GM21528 (cell line): ENCODE measurements at regions not wholly inside any gene's neighbourhood (a gene's known extent, or its start where the extent isn't known, plus 50 kb on each side); places are given as distances from the start of the nearest gene placed in this dataset.
"Not testable (repeated sequence)": the region's sequence is repeated elsewhere in the genome, so short reads cannot be mapped to it uniquely, and the experiment has no call there.

Experiments
- ATAC-seq: cut with Tn5 transposase; IDR thresholded peaks from one replicate; pipeline ENCODE4 v1.9.1; 2021; ENCODE audit warnings: mild to moderate bottlenecking, moderate library complexity; ENCODE audit not compliant: unreplicated experiment, low FRiP score

DNA sequence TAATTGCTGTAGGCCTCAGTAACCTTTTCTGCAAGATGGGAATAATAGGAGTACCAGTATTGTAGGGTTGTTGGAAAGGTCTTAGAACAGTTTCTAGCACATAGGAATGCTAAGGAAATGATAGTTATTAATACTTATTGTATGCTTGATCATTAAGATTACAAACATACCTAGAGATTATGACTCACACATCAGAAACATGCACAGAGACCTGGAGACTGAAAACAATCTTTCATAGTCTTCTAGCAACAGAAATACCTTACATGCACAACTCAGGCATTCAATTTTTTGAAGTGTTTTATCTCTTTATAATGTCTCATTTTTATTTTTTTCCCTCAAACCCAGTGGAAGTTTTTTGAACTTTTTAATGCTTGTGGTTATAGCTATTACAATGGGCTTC is 104.4 kb upstream of the ZBTB20 start:
- no peak for ATAC-seq

DNA sequence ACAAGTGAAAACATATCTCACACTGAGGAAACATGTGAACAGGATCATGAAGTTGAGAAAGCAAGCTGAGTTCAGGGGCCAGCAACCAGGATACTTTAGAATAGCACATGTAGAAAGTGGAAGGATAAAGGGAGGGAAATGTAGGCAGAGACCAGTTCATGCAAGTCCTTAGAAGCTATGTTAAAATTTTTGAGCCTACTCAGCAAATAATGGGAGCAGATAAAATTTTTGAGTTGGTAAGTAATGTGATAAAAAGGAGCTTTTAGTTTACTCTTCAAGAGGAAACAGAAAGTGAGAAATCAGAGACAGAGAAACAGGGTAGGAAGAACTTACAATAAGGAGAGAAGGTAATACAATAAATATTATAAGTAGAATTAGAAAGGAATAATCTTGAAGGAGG is 105.6 kb upstream of the ZBTB20 start:
- ATAC-seq = no peak

DNA sequence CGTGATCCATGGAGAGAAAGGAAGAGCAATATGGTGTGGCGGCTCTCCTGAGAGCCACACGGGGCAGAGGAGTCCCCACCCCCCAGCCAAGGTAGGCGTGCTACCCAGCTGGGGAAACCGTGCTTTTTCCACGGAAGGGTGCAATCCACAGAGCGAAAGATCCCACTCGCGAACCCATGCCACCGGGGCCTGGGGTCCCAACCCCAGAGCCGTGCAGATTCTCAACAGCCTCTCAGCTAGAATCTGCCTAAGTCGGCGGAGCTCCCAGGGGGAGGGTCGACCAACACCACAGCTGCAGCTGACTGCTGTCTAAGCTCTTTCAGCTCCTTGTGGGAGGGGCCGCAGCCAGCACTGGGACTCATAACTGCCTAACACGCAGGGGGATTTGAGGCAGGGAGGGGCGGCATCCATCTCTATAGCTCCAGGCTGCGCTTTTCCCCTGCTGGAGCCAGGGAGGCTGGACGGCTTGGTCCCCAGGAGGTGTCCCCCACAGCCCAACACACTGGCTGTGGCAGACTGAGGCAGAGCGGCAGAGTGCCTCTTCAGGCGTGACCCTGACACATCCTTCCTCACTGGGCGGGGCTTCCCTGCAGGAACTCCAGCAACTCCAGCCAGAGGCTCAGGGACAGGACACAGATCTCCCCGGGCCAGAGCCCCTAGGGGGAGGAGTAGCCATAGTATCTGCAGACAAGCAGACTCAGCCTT is 107.6 kb upstream of the ZBTB20 start:
- no peak for ATAC-seq

DNA sequence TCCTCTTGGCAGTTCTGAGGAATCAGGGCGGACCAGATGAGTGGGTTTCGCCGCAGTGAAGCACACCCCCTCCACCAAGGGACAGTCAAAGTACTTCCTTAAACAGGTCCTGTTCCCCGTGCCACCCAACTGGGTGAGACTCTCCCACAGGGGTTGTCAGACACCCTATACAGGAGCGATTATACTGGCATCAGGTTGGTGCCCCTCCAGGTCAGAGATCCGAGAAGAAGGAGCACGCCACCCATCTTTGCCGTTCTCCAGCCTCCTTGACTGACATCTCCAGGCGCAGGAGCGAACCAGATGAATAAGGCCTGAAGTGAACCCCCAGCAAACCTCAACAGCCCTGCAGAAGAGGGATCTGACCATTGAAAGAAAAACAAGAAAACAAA is 108.1 kb upstream of the ZBTB20 start:
- no peak for ATAC-seq

DNA sequence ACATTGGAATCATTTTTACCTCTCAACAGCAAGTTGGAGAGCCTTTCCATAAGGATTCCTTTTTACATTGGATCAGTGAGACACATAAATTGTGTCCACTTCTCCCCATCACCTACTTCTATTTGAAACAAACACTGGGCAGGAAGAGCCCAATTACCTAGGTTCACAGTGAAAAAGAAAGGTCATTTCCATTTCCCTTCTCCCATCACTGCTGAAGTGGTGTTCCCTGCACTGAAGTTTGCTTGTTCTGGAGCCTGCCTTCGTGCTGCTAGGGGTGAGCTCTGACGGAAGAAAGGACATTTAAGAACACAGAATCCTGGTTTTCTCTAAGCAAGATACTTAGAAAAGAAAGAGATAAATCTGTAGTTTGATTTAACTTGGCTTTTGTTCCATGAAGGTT is 123.8 kb upstream of the ZBTB20 start:
- no peak for ATAC-seq

DNA sequence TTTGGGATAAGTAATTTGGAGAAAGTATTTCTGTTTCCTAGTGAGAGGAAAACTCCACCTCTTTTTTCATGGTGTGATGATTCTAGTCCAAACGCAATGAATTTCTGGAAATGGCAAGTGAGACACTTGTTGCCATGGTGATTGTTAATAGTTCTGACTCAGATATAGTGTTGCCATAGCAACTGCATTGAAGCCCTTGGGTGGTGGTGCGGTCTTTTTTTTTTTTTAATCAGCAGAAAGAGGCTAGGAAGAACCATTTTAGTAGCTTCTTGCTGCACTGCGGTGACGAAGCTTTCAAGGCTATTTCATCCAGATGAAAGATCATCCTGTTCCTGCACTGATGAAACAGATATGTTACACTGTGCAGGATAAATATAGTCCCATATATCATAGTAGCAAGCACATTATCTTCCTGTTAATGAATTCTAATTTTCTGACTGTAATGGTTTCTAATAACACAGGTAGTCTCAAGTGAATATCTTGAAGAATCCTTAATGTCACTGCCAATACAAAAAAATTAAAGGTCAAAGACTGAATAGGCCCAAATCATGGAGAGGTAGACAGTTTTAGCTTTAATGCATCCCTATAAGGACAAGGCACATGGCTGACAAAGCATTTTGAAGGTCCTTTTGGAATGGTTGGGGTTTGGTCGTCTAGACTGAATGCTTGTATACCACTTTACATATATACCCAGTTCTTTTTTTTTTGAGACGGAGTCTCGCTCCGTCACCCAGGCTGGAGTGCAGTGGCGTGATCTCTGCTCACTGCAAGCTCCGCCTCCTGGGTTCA is 125.1 kb upstream of the ZBTB20 start:
- ATAC-seq = no peak

DNA sequence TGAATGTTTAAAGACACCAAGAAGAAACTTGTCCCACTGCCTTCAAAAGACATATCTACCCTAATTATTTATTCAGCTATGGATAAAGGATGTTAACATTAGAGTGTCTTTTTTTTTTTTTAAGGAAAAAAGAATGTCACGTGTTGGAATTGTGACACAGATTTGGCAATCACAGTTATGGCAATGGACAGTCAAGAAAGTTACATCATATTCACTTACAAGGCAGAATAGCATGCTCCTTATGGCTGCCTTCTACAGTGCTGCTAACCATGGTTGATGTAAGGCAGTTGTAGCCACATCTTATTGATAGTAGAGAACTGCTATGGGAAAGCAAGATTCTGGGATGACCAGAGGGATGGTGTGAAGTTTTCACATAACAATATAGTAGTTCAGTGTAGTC is 128.8 kb upstream of the ZBTB20 start:
- ATAC-seq = no peak

DNA sequence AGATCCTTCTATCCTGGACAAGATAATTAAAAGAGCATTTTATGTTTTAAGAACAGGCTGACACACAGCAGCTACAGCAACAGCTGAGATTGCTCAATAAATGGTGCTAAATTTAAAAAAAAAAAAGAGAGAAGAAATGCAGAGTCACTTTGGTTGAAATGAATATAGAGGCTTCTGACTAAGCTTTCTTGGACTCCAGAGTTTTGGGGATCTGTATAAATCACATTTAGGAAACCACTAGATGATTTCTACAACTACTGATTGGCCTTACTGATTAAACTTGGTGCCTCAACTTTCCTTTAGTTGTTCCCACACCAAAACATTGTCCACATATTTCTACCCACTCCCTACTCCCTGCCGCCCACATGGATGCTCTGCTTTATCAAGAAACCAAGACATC is 132.9 kb upstream of the ZBTB20 start:
- ATAC-seq = no peak

DNA sequence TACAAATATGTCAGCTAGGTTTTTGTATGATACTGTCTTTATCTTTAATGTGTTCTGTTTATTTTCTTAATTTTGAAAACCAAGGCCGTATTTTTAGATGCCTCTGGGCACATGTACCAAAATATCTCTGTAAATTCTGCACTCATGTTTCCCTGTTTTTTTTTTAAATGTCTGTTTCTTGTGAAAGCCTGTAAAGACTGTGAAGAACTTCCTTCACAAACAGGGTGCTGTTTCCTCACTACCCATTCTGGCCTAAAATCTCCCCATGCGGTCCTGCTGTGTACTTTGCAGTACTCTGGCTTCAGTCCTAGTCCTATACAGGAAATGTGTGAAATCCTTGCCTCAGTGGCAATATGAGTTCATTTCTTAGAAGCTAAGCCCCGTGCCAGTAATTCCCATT is 133.4 kb upstream of the ZBTB20 start:
- no peak for ATAC-seq

DNA sequence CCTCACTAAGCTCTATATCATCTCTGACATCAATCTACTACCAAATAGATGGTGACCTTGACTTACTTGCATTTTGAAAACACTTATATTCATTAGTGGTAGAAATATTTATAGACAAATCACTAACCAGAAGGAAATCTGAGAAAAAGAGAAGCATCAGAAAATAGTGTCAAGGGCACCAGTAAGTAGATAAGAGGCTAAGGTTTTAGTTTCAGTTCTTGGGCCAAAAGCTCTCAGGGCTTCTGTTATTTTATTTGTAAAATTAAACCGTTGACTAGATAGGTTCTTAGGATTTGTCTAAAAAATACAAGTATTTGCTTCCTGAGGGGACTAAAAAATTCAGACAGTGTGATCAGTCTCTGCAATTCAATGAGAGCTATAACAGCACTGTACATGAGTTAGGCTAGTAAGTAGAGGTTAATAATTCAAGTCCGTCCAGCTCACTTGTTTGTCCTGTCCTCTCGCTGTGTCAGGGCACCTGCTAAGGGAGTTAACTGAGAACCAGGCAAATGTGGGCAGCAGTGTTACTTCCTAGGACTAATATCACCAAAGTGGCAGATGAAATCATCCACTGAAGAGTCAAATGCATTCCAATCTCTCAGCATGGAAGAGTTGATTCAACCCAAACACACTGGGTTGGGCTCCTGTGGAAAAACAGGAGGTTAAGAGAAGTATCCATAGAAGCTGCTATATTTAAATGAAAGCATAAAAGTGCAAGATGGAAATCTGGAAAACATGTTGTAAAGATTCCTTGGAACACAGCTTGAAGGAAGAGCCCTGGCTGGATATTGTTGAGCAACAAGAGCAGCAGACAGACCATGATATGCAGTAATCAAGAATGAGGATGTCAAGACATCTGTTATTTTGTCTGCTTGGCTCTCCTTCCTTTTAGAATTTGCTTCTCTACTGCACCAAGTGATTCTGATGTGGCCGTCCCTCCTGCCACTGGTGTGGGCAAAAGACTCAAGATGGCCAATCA is 134.9 kb upstream of the ZBTB20 start:
- ATAC-seq = no peak

DNA sequence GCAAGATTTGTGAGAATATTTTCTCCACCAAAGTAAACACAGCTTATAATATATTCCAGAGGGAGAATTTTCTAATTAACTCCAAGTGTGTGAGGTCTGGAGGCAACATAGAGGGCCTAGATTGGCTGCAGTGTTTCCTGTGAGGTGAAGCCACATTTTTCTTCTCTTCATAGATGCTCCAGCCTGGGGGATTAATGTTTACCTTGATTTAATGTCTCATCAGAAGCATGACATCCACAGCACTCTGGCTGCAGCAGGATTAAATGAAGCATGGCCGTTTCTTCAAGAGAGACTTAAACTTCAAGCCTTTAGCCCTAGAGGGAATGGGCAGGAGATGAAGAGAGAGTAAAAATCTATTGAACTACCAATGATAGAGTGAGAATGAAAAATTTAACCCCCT is 137.9 kb upstream of the ZBTB20 start:
- ATAC-seq = no peak

DNA sequence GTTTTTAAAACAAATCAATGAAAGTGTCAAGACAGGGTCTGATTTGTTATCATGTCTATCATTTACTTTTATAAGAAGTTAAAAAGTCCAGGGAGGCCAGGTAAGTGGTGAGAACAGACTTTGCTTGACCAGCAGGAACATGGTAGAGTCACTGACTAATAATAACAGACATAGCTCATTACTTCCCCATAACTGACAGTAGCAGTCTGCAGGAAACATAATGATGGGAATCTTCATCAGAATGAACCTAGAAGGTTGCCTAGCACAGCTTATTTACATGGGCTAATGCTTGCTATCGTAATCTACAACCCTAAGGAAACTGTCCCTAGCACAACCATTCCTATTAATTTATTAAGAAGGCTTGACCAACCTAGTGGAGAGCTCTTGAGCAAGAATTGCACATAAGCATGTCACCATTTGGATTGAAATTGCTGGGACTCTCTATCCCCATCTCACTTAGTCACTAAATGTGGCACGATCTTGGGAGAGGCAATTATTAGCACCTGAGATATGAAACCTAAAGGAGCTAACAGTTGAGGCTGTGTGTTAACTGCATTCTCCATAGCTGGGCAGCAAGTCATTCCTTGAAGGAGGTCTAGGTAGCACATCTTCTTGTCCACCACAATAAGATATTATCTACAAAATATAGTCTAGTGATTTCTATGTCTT is 139.6 kb upstream of the ZBTB20 start:
- no peak for ATAC-seq

DNA sequence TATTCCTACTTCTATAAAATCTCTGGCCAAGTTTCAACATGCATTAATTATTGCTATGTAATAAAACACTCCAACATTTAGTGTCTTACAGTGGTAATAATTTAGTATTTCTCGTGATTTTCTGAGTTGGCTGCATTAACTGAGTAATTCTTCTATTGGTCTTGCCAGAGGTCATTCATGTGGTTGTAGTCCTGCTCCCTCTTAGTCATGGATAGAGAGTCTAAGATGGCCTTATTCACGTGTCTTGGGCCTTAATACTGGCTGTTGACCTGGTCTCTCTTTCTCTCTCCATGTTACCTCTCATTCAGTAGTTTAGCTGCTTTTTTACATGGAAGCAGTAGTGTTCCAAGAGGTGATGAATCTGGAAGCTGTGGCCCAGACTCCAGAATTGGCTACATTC is 140.1 kb upstream of the ZBTB20 start:
- no peak for ATAC-seq

DNA sequence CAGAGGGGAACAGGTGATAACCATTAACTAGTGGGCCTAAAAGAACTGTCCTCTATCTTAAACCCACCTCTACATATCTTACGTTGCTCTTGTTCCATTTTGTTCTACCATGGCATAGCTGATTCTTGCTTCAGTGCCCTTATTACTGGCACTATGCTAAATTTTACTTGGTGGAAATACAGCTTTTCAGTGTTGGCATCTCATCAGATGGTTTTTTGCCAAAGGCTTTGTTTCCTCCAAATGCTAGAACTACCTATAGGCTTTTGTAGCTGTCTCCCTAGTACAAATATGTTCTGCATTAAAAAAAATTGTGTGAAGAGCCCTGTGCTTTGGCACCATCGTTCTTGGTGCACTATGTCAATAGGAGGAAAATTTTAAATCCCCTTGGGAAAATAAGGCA is 145.0 kb upstream of the ZBTB20 start:
- ATAC-seq = no peak

DNA sequence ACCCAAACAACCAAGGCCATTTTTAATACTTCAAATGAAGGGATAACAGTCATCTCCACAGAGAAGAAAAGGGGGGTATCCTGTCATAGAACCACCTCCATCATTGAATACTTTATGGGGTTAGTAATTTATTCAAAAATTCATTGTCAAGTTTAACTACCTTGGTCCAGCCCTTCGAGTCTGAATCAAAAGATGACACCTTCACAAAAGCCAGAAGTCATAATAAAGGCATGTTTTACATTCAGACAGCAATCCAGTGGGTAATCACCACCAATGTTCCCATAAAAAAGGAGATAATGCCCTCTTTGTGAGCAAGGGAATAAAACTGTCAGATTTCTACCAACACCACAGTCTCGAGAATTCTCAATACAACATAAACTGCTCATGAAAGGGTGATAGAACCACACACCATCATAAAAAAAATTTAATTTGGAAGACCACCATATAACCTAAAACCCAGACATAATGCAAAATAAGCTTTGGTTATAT is 145.6 kb upstream of the ZBTB20 start:
- no peak for ATAC-seq

DNA sequence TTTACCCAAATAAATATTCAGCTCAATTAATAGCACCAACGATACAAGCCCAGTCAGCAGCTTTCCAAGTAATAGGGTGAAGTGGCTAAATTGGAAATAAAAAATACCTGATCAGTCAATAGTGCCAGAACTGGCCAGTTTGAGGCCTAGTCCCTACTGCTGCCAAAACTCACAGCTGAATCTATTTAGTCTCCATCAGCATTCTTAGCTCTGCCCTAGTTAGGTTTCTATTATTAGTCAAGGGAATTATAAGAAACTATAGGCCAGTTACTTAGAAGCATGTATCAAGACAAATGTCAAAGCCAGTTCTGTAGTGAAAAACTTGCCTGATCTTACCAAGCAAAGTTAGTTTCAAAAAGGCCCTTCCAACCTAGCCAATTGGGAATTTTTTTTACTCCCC is 146.2 kb upstream of the ZBTB20 start:
- ATAC-seq = no peak

DNA sequence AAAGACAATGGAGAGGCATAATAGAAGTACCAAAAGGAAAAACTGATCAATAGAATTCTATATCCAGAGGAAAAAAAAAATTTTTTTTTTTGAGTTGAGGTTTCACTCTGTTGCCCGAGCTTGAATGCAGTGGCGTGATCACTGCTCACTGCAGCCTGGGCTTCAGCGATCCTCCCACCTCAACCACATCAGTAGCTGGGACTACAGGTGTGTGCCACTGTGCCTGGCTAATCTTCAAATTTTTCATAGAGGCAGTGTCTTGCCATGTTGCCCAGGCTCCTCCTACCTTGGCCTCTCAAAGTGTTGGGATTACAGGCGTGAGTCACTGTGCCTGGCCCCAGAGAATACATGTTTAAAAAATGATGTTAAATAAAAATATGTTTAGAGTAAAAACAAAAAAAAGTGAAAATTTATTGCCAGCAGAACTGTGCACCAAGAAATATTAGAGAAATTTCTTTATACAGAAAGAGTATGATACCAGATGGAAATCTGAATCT is 154.3 kb upstream of the ZBTB20 start:
- ATAC-seq = no peak

DNA sequence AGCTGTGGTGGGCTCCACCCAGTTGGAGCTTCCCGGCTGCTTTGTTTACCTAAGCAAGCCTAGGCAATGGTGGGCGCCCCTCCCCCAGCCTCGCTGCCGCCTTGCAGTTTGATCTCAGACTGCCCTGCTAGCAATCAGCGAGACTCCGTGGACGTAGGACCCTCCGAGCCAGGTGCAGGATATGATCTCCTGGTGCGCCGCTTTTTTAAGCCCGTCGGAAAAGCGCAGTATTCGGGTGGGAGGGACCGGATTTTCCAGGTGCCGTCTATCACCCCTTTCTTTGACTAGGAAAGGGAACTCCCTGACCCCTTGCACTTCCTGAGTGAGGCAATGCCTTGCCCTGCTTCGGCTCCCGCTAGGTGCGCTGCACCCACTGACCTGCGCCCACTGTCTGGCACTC is 170.9 kb upstream of the ZBTB20 start:
- ATAC-seq = not testable (repeated sequence)

DNA sequence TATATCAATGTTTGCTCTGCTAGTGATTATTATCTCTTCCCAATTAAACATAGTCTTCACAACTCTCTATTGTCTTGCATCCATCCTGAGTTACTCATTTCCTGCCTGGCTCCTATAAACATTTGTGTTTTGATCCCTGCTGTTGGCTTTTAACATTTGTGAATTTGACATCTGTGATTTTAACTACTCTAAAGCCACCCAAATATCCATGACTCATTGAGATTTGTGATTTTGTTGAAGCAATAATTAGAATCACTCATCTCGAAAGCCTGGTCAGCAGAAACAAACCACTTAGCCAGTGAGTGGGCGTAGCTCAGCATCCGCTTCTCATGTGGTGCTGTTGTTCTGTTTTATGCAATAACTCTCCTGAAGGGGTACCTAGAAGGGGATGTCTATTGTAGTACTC is 174.3 kb upstream of the ZBTB20 start:
- no peak for ATAC-seq

DNA sequence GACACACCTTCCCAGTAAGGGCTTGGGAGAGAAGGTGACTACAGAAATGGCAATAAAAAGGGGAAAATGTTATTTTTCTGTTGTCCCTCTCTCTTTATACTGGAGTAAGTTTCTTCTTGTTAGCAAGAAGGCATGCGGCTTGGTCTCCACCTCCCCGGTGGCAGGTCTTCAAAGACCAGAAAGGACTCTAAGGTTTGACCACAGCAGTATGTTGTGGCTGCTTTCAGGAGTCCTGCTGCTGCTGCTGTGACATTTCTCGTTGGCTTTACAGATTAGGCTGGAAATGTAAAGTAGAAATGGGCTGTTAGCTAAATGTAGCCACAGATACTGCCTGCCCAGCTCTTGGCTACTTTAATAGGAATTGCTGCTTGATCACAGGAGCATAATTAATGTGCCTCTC is 175.8 kb upstream of the ZBTB20 start:
- ATAC-seq = no peak
